ENCODE measurements at regions not wholly inside any gene's neighbourhood (a gene's known extent, or its start where the extent isn't known, plus 50 kb on each side); places are given as distances from the start of the nearest gene placed in this dataset.

DNA sequence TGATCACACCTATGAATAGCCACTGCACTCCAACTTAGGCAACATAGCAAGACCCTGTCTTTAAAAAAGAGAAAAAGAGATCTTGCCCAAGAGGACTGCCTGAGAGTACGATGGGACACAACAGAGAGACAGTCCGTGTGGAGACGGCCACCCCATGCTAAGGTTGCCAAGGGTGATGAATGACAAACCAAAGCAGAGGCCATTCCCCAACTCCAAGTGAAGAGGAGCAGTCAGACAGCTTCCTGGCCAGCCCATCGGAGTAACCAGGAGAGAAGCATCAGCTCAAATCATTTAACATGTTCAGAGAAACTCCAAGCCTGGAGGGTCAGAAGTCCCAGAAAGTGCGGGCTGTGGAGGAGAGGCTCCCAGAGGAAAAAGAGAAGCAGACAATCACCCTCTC lies 63.9 kb upstream of the SUB1 start:
- no peak for TF ChIP-seq POLR2AphosphoS2 (conservative IDR thresholded peaks at IDR 0.05; ENCODE audit: low read length)
- no peak for TF ChIP-seq SMC3 (IDR thresholded peaks at IDR 0.05)
- TF ChIP-seq, protein P1, sequence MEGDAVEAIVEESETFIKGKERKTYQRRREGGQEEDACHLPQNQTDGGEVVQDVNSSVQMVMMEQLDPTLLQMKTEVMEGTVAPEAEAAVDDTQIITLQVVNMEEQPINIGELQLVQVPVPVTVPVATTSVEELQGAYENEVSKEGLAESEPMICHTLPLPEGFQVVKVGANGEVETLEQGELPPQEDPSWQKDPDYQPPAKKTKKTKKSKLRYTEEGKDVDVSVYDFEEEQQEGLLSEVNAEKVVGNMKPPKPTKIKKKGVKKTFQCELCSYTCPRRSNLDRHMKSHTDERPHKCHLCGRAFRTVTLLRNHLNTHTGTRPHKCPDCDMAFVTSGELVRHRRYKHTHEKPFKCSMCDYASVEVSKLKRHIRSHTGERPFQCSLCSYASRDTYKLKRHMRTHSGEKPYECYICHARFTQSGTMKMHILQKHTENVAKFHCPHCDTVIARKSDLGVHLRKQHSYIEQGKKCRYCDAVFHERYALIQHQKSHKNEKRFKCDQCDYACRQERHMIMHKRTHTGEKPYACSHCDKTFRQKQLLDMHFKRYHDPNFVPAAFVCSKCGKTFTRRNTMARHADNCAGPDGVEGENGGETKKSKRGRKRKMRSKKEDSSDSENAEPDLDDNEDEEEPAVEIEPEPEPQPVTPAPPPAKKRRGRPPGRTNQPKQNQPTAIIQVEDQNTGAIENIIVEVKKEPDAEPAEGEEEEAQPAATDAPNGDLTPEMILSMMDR (IDR thresholded peaks at IDR 0.05) = no peak
- TF ChIP-seq POLR2A (IDR thresholded peaks at IDR 0.05; ENCODE audit: low read length) = no peak
- no peak for TF ChIP-seq EP300 (IDR thresholded peaks at IDR 0.05)
- TF ChIP-seq MYC (IDR thresholded peaks at IDR 0.05; ENCODE audit: borderline replicate concordance, low read length) = no peak
- TF ChIP-seq NR3C1 (IDR thresholded peaks at IDR 0.05) = no peak
- TF ChIP-seq BHLHE40 (IDR thresholded peaks at IDR 0.05; ENCODE audit: low read depth, low read length) = no peak
- no peak for TF ChIP-seq RFX5 (IDR thresholded peaks at IDR 0.05)

Measured in A549 (cell line).